ENCODE measurements at regions not wholly inside any gene's neighbourhood (a gene's known extent, or its start where the extent isn't known, plus 50 kb on each side); places are given as distances from the start of the nearest gene placed in this dataset.

- TF ChIP-seq CTCF (IDR thresholded peaks at IDR 0.05), result no peak
- TF ChIP-seq POLR2A (IDR thresholded peaks at IDR 0.05), result no peak
These were observed 135.2 kb downstream of the C9orf152 start for GRCh38 chr9:110072597-110073355.
